Ramos (cell line): ENCODE measurements at regions not wholly inside any gene's neighbourhood (a gene's known extent, or its start where the extent isn't known, plus 50 kb on each side); places are given as distances from the start of the nearest gene placed in this dataset.

Experiments used
- in situ Hi-C: fragments of 300-500 bp; cut with MboI; formaldehyde crosslinking; loops from one replicate; pipeline ENCODE4 v1.14.3; 2022; ENCODE audit warnings: low sequenced_read_pairs; ENCODE audit not compliant: unreplicated experiment

- in situ Hi-C loops, result no loop called here
Measured at GRCh38 chr13:21814604-21815003, 143.7 kb downstream of the FGF9 start.

- in situ Hi-C loops, result no loop called here
Measured at GRCh38 chr13:21817878-21818277, 147.0 kb downstream of the FGF9 start.

- in situ Hi-C loops, result no loop called here
Measured at GRCh38 chr13:21822029-21822428, 151.2 kb downstream of the FGF9 start.

- in situ Hi-C loops, result no loop called here
Measured at GRCh38 chr13:21823416-21823815, 152.5 kb downstream of the FGF9 start.

GRCh38 chr13:21823949-21824348 is 153.1 kb downstream of the FGF9 start:
- in situ Hi-C loops, result no loop called here

- in situ Hi-C loops, result no loop called here
Measured at GRCh38 chr13:21825186-21825585, 154.3 kb downstream of the FGF9 start.

- in situ Hi-C loops, result no loop called here
Measured at GRCh38 chr13:21825801-21826200, 154.9 kb downstream of the FGF9 start.

- in situ Hi-C loops, result no loop called here
Measured at GRCh38 chr13:21826214-21827015, 155.5 kb downstream of the FGF9 start.

- in situ Hi-C loops, result no loop called here
Measured at GRCh38 chr13:21831654-21832324, 160.9 kb downstream of the FGF9 start.

- in situ Hi-C loops, result no loop called here
Measured at GRCh38 chr13:21833921-21834320, 163.0 kb downstream of the FGF9 start.

- in situ Hi-C loops, result no loop called here
Measured at GRCh38 chr13:21834521-21834920, 163.6 kb downstream of the FGF9 start.

GRCh38 chr13:21837288-21837687 is 166.4 kb downstream of the FGF9 start:
- in situ Hi-C loops, result no loop called here

- in situ Hi-C loops, result no loop called here
Measured at GRCh38 chr13:21837841-21838551, 167.1 kb downstream of the FGF9 start.

GRCh38 chr13:21846605-21847004 is 175.7 kb downstream of the FGF9 start:
- in situ Hi-C loops, result no loop called here

GRCh38 chr13:21849323-21849722 is 178.4 kb downstream of the FGF9 start:
- in situ Hi-C loops, result no loop called here

- in situ Hi-C loops, result no loop called here
Measured at GRCh38 chr13:21850013-21851006, 179.4 kb downstream of the FGF9 start.

GRCh38 chr13:21852043-21852442 is 181.2 kb downstream of the FGF9 start:
- in situ Hi-C loops, result no loop called here

GRCh38 chr13:21853779-21854178 is 182.9 kb downstream of the FGF9 start:
- in situ Hi-C loops, result no loop called here

- in situ Hi-C loops, result no loop called here
Measured at GRCh38 chr13:21868823-21869222, 197.9 kb downstream of the FGF9 start.

GRCh38 chr13:21871382-21871781 is 200.5 kb downstream of the FGF9 start:
- in situ Hi-C loops, result no loop called here
